Left lobe of liver (tissue), 2 donors: ENCODE measurements at regions not wholly inside any gene's neighbourhood (a gene's known extent, or its start where the extent isn't known, plus 50 kb on each side); places are given as distances from the start of the nearest gene placed in this dataset.

Experiments used
- ATAC-seq: fragments of 200-7000 bp; cut with Tn5 transposase; one replicate; pipeline ENCODE4 v1.9.1; 2020; ENCODE audit warnings: mild to moderate bottlenecking, moderate library complexity
- DNase-seq: peaks from one replicate; pipeline ENCODE4 v3.0.0-alpha.2; 2020; ENCODE audit warnings: low spot score
- donor health status: DM: no; HTN: no; CAD: no; lungs with moderate emphysema.
- donor health status: DM: no; HTN: yes; CAD: no.

- no peak for ATAC-seq
- DNase-seq, result no peak
Measured at GRCh38 chr10:125284875-125285597, 124.7 kb upstream of the CTBP2 start.

GRCh38 chr10:125283836-125284614 lies 123.7 kb upstream of the CTBP2 start:
- DNase-seq (no peak), ATAC-seq (no peak)

- ATAC-seq (no peak), DNase-seq (no peak)
Measured at GRCh38 chr10:125283191-125283835, 123.0 kb upstream of the CTBP2 start.

GRCh38 chr10:125281091-125281490 lies 120.7 kb upstream of the CTBP2 start:
- ATAC-seq (no peak), DNase-seq (no peak)

GRCh38 chr10:125276133-125276532 lies 115.8 kb upstream of the CTBP2 start:
- no peak for ATAC-seq
- no peak for DNase-seq

GRCh38 chr10:125274961-125275360 lies 114.6 kb upstream of the CTBP2 start:
- ATAC-seq (no peak), DNase-seq (no peak)

- no peak for ATAC-seq
- no peak for DNase-seq
Measured at GRCh38 chr10:125273023-125273422, 112.7 kb upstream of the CTBP2 start.

- ATAC-seq, result no peak
- DNase-seq, result no peak
Measured at GRCh38 chr10:125269716-125270115, 109.4 kb upstream of the CTBP2 start.

- ATAC-seq, result no peak
- DNase-seq, result no peak
Measured at GRCh38 chr10:125266966-125267365, 106.6 kb upstream of the CTBP2 start.

- DNase-seq (no peak), ATAC-seq (no peak)
Measured at GRCh38 chr10:125266541-125266940, 106.2 kb upstream of the CTBP2 start.

- ATAC-seq, result no peak
- no peak for DNase-seq
Measured at GRCh38 chr10:125265579-125265955, 105.2 kb upstream of the CTBP2 start.

- DNase-seq (no peak), ATAC-seq (no peak)
Measured at GRCh38 chr10:125264757-125265578, 104.6 kb upstream of the CTBP2 start.

GRCh38 chr10:125264091-125264490 lies 103.7 kb upstream of the CTBP2 start:
- ATAC-seq (no peak), DNase-seq (no peak)

- DNase-seq (no peak), ATAC-seq (no peak)
Measured at GRCh38 chr10:125263551-125263950, 103.2 kb upstream of the CTBP2 start.

GRCh38 chr10:125262920-125263319 lies 102.6 kb upstream of the CTBP2 start:
- ATAC-seq (no peak), DNase-seq (no peak)

GRCh38 chr10:125262409-125262808 lies 102.0 kb upstream of the CTBP2 start:
- no peak for DNase-seq
- no peak for ATAC-seq

GRCh38 chr10:125261491-125262186 lies 101.3 kb upstream of the CTBP2 start:
- ATAC-seq (no peak), DNase-seq (no peak)

GRCh38 chr10:125260260-125260659 lies 99.9 kb upstream of the CTBP2 start:
- DNase-seq (no peak), ATAC-seq (no peak)

GRCh38 chr10:125259651-125260050 lies 99.3 kb upstream of the CTBP2 start:
- DNase-seq, result no peak
- no peak for ATAC-seq

- no peak for ATAC-seq
- no peak for DNase-seq
Measured at GRCh38 chr10:125258676-125259075, 98.3 kb upstream of the CTBP2 start.
